PC-9 (cell line): ENCODE measurements at regions not wholly inside any gene's neighbourhood (a gene's known extent, or its start where the extent isn't known, plus 50 kb on each side); places are given as distances from the start of the nearest gene placed in this dataset.

Experiments used
- BruUV-seq: library from RNA; stranded (reverse); fragments of 400-500 nt; replicated peaks from 2 replicates; lab custom pipeline; 2021; lab: Mats Ljungman, UMichigan
- CTCF ChIA-PET: fragments of 300-600 bp; sonication (Branson Sonifier 250); formaldehyde crosslinking; loops from one replicate; lab custom pipeline; 2022; ENCODE audit warnings: antibody characterized with exemption; lab: Charles Lee
- POLR2A ChIA-PET: fragments of 300-600 bp; sonication (Branson Sonifier 250); formaldehyde crosslinking; loops from one replicate; lab custom pipeline; 2022; ENCODE audit warnings: antibody characterized with exemption; ENCODE audit not compliant: unreplicated experiment; lab: Charles Lee
- DNase-seq, 2 experiments: peaks; one replicate each; pipeline versions ENCODE4 v3.0.0 to v3.0.0-alpha.2; 2015 to 2022; ENCODE audit warnings: mixed read lengths in 1 of 2
- H2AFZ ChIP-seq: fragments of 200-600 bp; sonication (generic); 2 replicates; pipeline ENCODE4 v1.8.1; 2017; ENCODE audit warnings: antibody characterized with exemption
- H3F3A ChIP-seq: fragments of 200-600 bp; sonication (generic); 2 replicates; pipeline ENCODE4 v1.8.1; 2017; ENCODE audit warnings: antibody characterized with exemption, mild to moderate bottlenecking, low read depth; ENCODE audit not compliant: insufficient read depth
- H3K27ac ChIP-seq: fragments of 200-600 bp; sonication (generic); 2 replicates; pipeline ENCODE4 v1.6.1; 2016; ENCODE audit warnings: mixed run types
- H3K27me3 ChIP-seq: fragments of 200-600 bp; sonication (generic); 2 replicates; pipeline ENCODE4 v1.6.1; 2016; ENCODE audit warnings: low read depth, mixed run types; ENCODE audit not compliant: insufficient read depth
- H3K36me3 ChIP-seq: fragments of 200-600 bp; sonication (generic); 2 replicates; pipeline ENCODE4 v1.6.1; 2016; ENCODE audit warnings: low read depth, mixed run types
- H3K4me1 ChIP-seq: fragments of 200-600 bp; sonication (generic); replicated peaks from 2 replicates; pipeline ENCODE4 v1.6.1; 2016; ENCODE audit warnings: mixed run types; ENCODE audit not compliant: insufficient read depth
- H3K4me2 ChIP-seq: fragments of 200-600 bp; sonication (generic); 2 replicates; pipeline ENCODE4 v1.6.1; 2017; ENCODE audit warnings: mixed run types
- H3K4me3 ChIP-seq: fragments of 200-600 bp; sonication (generic); 2 replicates; pipeline ENCODE4 v1.6.1; 2016; ENCODE audit warnings: mixed run types
- H3K79me2 ChIP-seq: fragments of 200-600 bp; sonication (generic); 2 replicates; pipeline ENCODE4 v1.6.1; 2017; ENCODE audit warnings: low read depth, mixed run types
- H3K9me2 ChIP-seq: fragments of 200-600 bp; sonication (generic); 2 replicates; pipeline ENCODE4 v1.8.1; 2017; ENCODE audit warnings: mild to moderate bottlenecking; ENCODE audit not compliant: insufficient read depth
- H3K9me3 ChIP-seq: fragments of 200-600 bp; sonication (generic); 2 replicates; pipeline ENCODE4 v1.8.1; 2016; ENCODE audit warnings: low read depth; ENCODE audit not compliant: insufficient read depth
- H4K20me1 ChIP-seq: fragments of 200-600 bp; sonication (generic); 2 replicates; pipeline ENCODE4 v1.8.1; 2017; ENCODE audit not compliant: insufficient read depth
- EZH2 ChIP-seq: fragments of 200-600 bp; sonication (generic); IDR thresholded peaks from 2 replicates; pipeline ENCODE4 v1.8.0; 2017; ENCODE audit warnings: antibody characterized with exemption, low read depth
- intact Hi-C: fragments of 100-400 bp; cut with micrococcal nuclease; formaldehyde crosslinking; loops from one replicate; pipeline ENCODE4 v1.10.0; 2022; ENCODE audit not compliant: unreplicated experiment
- TF ChIP-seq, protein P1 (sequence below): fragments of 200-600 bp; sonication (generic); conservative IDR thresholded peaks from 2 replicates; pipeline ENCODE4 v1.6.1; 2017; ENCODE audit warnings: mixed run types, antibody characterized with exemption, mild to moderate bottlenecking, moderate library complexity

DNA sequence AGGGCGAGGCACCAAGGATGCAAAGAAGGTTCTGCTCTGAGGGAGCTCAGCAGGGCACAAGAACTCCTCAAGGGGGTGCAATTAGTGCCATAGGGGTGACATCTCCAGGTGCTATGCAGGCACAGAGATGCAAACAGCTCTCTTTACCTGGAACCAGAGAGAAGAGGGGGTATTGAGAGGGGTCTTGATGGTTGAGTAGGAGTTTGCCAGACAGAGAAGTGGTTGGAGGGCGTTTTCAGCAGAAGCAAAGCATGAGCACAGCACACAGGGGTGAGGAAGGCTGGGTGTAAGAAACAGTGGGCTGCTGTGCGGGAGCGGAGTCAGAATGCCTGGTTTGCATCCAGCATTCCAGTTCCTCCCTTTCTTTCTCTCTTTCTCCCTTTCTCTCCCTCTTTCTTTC lies 81.8 kb upstream of the LHX1 start:
- H3F3A ChIP-seq, result peaks cover 37% of the 10 kb centered on the region
- CTCF ChIA-PET, result no interaction called here
- H3K4me3 ChIP-seq, result no peak overlapping the region
- H4K20me1 ChIP-seq, result no peaks in the 10 kb centered on the region
- intact Hi-C loops, result no loop called here
- DNase-seq, result no peak
- TF ChIP-seq, protein P1, sequence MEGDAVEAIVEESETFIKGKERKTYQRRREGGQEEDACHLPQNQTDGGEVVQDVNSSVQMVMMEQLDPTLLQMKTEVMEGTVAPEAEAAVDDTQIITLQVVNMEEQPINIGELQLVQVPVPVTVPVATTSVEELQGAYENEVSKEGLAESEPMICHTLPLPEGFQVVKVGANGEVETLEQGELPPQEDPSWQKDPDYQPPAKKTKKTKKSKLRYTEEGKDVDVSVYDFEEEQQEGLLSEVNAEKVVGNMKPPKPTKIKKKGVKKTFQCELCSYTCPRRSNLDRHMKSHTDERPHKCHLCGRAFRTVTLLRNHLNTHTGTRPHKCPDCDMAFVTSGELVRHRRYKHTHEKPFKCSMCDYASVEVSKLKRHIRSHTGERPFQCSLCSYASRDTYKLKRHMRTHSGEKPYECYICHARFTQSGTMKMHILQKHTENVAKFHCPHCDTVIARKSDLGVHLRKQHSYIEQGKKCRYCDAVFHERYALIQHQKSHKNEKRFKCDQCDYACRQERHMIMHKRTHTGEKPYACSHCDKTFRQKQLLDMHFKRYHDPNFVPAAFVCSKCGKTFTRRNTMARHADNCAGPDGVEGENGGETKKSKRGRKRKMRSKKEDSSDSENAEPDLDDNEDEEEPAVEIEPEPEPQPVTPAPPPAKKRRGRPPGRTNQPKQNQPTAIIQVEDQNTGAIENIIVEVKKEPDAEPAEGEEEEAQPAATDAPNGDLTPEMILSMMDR, result no peak
- TF ChIP-seq EZH2, result no peak
- H3K27me3 ChIP-seq, result no peaks in the 10 kb centered on the region
- no peaks in the 10 kb centered on the region for H3K36me3 ChIP-seq
- peaks cover 37% of the 10 kb centered on the region for H3K4me1 ChIP-seq
- H3K9me3 ChIP-seq, result no peaks in the 10 kb centered on the region
- BruUV-seq, result no TSS peak
- no peak overlapping the region for H3K4me2 ChIP-seq
- POLR2A ChIA-PET, result no interaction called here
- no peak overlapping the region for H3K27ac ChIP-seq
- no peak overlapping the region for H2AFZ ChIP-seq
- no peaks in the 10 kb centered on the region for H3K9me2 ChIP-seq
- H3K79me2 ChIP-seq, result no peaks in the 10 kb centered on the region

DNA sequence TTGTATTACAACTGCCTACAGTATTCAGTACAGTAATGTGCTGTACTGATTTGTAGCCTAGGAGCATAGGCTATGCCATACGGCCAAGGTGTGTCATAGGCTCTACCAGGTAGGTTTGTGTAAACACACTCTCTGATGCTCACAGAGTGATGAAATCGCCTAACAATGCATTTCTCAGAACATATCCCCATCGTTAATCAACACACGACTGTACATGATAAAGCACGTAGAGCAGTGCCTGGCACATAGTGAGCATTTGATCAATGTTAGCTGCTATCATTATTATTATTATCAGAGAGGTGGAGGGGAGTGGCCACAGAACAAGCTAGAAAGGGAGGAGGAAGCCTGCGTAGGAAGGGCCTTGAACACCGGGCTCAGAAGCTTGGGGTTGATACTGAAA lies 81.1 kb upstream of the LHX1 start:
- Histone ChIP-seq H3K9me3 (no peaks in the 10 kb centered on the region), H3F3A (peaks cover 32% of the 10 kb centered on the region), H3K4me1 (peaks cover 29% of the 10 kb centered on the region), H3K27ac (no peak overlapping the region), H4K20me1 (no peaks in the 10 kb centered on the region), H3K4me2 (0 out of 2 replicates have a peak overlapping the region, but pooled peaks have one; percentile 0), H3K36me3 (no peaks in the 10 kb centered on the region), H3K4me3 (no peak overlapping the region), H3K9me2 (no peaks in the 10 kb centered on the region), H3K27me3 (no peaks in the 10 kb centered on the region), H3K79me2 (no peaks in the 10 kb centered on the region), H2AFZ (no peak overlapping the region)
- DNase-seq, result peak in 1 of 2 experiments; percentile 67
- BruUV-seq, result no TSS peak
- intact Hi-C loops, result no loop called here
- TF ChIP-seq, protein P1, result no peak
- TF ChIP-seq EZH2, result no peak
- ChIA-PET CTCF (no interaction called here), POLR2A (no interaction called here)

DNA sequence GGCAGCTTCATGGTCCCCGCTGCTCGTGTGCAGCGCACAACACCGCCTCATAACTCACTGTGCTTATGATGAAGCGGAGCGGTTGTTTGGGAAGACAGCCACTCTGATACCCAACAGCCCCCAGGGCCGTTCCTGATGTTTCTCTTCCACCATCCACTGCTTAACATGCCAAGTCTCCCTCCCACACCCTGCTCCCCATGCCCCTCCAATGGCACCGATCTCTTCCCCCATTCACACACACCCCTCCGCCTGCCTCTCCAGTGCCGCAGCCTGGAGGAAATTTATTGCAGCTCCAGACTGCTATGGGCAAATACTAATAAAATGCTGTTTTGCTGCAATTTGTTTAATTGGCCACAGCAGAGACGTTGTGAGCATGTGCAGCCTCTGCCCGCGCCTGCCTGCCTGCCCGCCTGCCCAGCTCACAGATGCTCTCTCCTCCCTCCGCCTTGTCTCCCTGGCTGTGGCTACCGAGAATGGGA lies 80.3 kb upstream of the LHX1 start:
- CTCF ChIA-PET, result no interaction called here
- no peaks in the 10 kb centered on the region for H3K79me2 ChIP-seq
- H3K9me3 ChIP-seq, result no peaks in the 10 kb centered on the region
- no peaks in the 10 kb centered on the region for H3K36me3 ChIP-seq
- DNase-seq, result no peak
- H2AFZ ChIP-seq, result no peak overlapping the region
- no peak overlapping the region for H3K4me3 ChIP-seq
- TF ChIP-seq EZH2, result no peak
- TF ChIP-seq, protein P1, result no peak
- no peaks in the 10 kb centered on the region for H3K9me2 ChIP-seq
- H3F3A ChIP-seq, result peaks cover 32% of the 10 kb centered on the region
- H4K20me1 ChIP-seq, result no peaks in the 10 kb centered on the region
- H3K4me2 ChIP-seq, result no peak overlapping the region
- POLR2A ChIA-PET, result no interaction called here
- peaks cover 29% of the 10 kb centered on the region for H3K4me1 ChIP-seq
- BruUV-seq, result no TSS peak
- intact Hi-C loops, result no loop called here
- no peaks in the 10 kb centered on the region for H3K27me3 ChIP-seq
- H3K27ac ChIP-seq, result no peak overlapping the region
